Endothelial cell of umbilical vein (primary cell): ENCODE measurements at regions not wholly inside any gene's neighbourhood (a gene's known extent, or its start where the extent isn't known, plus 50 kb on each side); places are given as distances from the start of the nearest gene placed in this dataset.

Source experiments
- BruUV-seq: library from RNA; stranded (reverse); fragments of 400-500 nt; replicated peaks from 2 replicates; lab custom pipeline; 2021; lab: Mats Ljungman, UMichigan
- CTCF ChIA-PET: fragments of 300-600, 350-600 bp; sonication (Branson Sonifier 250); formaldehyde crosslinking; loops from one replicate; lab custom pipeline; 2021; ENCODE audit warnings: antibody characterized with exemption, inconsistent platforms; lab: Charles Lee
- POLR2A ChIA-PET: fragments of 300-600, 350-600 bp; sonication (Branson Sonifier 250); formaldehyde crosslinking; loops from one replicate; lab custom pipeline; 2021; ENCODE audit warnings: antibody characterized with exemption, inconsistent platforms; lab: Charles Lee
- DNase-seq: peaks from one replicate; pipeline ENCODE4 v3.0.0-alpha.2; 2011; ENCODE audit warnings: low read depth, low spot score
- FAIRE-seq: peaks from 2 replicates; lab custom pipeline; 2011; peaks lifted over from hg19 to GRCh38; lab: Jason Lieb, UNC
- H2AFZ ChIP-seq: 2 replicates; pipeline ENCODE4 v1.6.0; 2012; ENCODE audit warnings: low read depth, low read length, control low read depth, inconsistent platforms
- H3K27ac ChIP-seq: 2 replicates; pipeline ENCODE4 v1.5.1; 2011; ENCODE audit warnings: low read depth, mild to moderate bottlenecking, control low read depth, low read length, moderate library complexity; ENCODE audit not compliant: insufficient read depth
- H3K27me3 ChIP-seq, 2 experiments: 2 replicates each; pipeline versions ENCODE4 v1.6.0 to v1.6.1; 2011; ENCODE audit warnings: low read length in 2 of 2, mixed read lengths in 1 of 2; ENCODE audit not compliant: control insufficient read depth in 2 of 2, insufficient read depth in 2 of 2
- H3K36me3 ChIP-seq, 2 experiments: 2 replicates in 1 of 2; 3 replicates in 1 of 2; pipeline ENCODE4 v1.5.1; 2011; ENCODE audit warnings: low read length in 2 of 2, mild to moderate bottlenecking in 1 of 2, moderate library complexity in 1 of 2; ENCODE audit not compliant: control insufficient read depth in 2 of 2, insufficient read depth in 2 of 2; ENCODE audit errors: extremely low read depth in 1 of 2
- H3K4me1 ChIP-seq: 3 replicates; pipeline ENCODE4 v1.5.1; 2011; ENCODE audit warnings: mild to moderate bottlenecking, low read length; ENCODE audit not compliant: control insufficient read depth, insufficient read depth; ENCODE audit errors: extremely low read depth
- H3K4me2 ChIP-seq: 2 replicates; pipeline ENCODE4 v1.6.1; 2011; ENCODE audit warnings: low read length, control low read depth, mixed read lengths; ENCODE audit not compliant: insufficient read depth
- H3K4me3 ChIP-seq, 3 experiments: fragments of 200-600 bp in 1 of 3; sonication (generic), shearing (Covaris generic) in 1 of 3; replicated peaks in 1 of 3; 2 replicates each; pipeline ENCODE4 v1.5.1; 2011 to 2016; ENCODE audit warnings: control low read depth in 3 of 3, low read length in 3 of 3, mild to moderate bottlenecking in 2 of 3, inconsistent platforms in 1 of 3, low read depth in 1 of 3, moderate library complexity in 1 of 3; ENCODE audit not compliant: insufficient read depth in 1 of 3
- H3K79me2 ChIP-seq: 2 replicates; pipeline ENCODE4 v1.6.0; 2012; ENCODE audit warnings: low read length, inconsistent platforms; ENCODE audit not compliant: control insufficient read depth, insufficient read depth
- H3K9ac ChIP-seq: replicated peaks from 2 replicates; pipeline ENCODE3; 2011; ENCODE audit warnings: low read length, control low read depth; ENCODE audit not compliant: insufficient read depth; ENCODE audit errors: extremely low read depth
- H3K9me1 ChIP-seq: replicated peaks from 3 replicates; pipeline ENCODE4 v1.6.0; 2011; ENCODE audit warnings: mild to moderate bottlenecking, low read length; ENCODE audit not compliant: control insufficient read depth, insufficient read depth; ENCODE audit errors: extremely low read depth
- H3K9me3 ChIP-seq: replicated peaks from 2 replicates; pipeline ENCODE4 v1.5.1; 2012; ENCODE audit warnings: low read length, inconsistent platforms; ENCODE audit not compliant: control insufficient read depth, insufficient read depth
- H4K20me1 ChIP-seq: replicated peaks from 2 replicates; pipeline ENCODE3; 2011; ENCODE audit warnings: mild to moderate bottlenecking, low read length; ENCODE audit not compliant: control insufficient read depth, insufficient read depth; ENCODE audit errors: extremely low read depth
- CTCF ChIP-seq, 2 donors: IDR thresholded peaks; 1 replicate in 1 of 2; 2 replicates in 1 of 2; pipeline ENCODE4 v1.5.1; 2011; ENCODE audit warnings: low read length in 2 of 2, mild to moderate bottlenecking in 2 of 2, moderate library complexity in 2 of 2, control low read depth in 1 of 2, inconsistent platforms in 1 of 2, low read depth in 1 of 2; ENCODE audit not compliant: insufficient read depth in 1 of 2; ENCODE audit errors: extremely low read depth in 1 of 2
- EZH2 ChIP-seq: IDR thresholded peaks from 2 replicates; pipeline ENCODE4 v1.6.1; 2012; ENCODE audit warnings: borderline replicate concordance, low read depth, mild to moderate bottlenecking, moderate library complexity, low read length, inconsistent platforms; ENCODE audit not compliant: severe bottlenecking
- FOS ChIP-seq: IDR thresholded peaks from 2 replicates; pipeline ENCODE4 v1.6.1; 2011; ENCODE audit warnings: mild to moderate bottlenecking, low read length, moderate library complexity, borderline replicate concordance; ENCODE audit not compliant: insufficient read depth
- GATA2 ChIP-seq: IDR thresholded peaks from 2 replicates; pipeline ENCODE4 v1.7.0; 2011; ENCODE audit warnings: low read depth, mild to moderate bottlenecking, moderate library complexity, mixed read lengths, low read length; ENCODE audit not compliant: insufficient read length, insufficient read depth
- JUN ChIP-seq: IDR thresholded peaks from 2 replicates; pipeline ENCODE4 v1.6.1; 2011; ENCODE audit warnings: borderline replicate concordance, low read depth; ENCODE audit not compliant: insufficient read length, insufficient read depth
- MAX ChIP-seq: IDR thresholded peaks from 2 replicates; pipeline ENCODE4 v1.6.1; 2011; ENCODE audit not compliant: insufficient read depth, insufficient read length
- MYC ChIP-seq: IDR thresholded peaks from one replicate; pipeline ENCODE4 v1.6.1; 2011; ENCODE audit warnings: mild to moderate bottlenecking, low read depth, low read length
- POLR2A ChIP-seq: IDR thresholded peaks from 2 replicates; pipeline ENCODE4 v1.6.1; 2012; ENCODE audit warnings: low read depth, mild to moderate bottlenecking, control low read depth, low read length
- POLR2AphosphoS5 ChIP-seq: IDR thresholded peaks from 2 replicates; pipeline ENCODE4 v1.6.1; 2012; ENCODE audit warnings: low read depth, mild to moderate bottlenecking, control low read depth, low read length, moderate library complexity; ENCODE audit not compliant: insufficient read depth
- dilution Hi-C: fragments of 300-500 bp; cut with MboI; formaldehyde crosslinking; loops from one replicate; pipeline ENCODE4 v1.15.0; 2019; ENCODE audit warnings: low sequenced_read_pairs; ENCODE audit not compliant: extremely low pct_ligation_motif_present
- intact Hi-C: fragments of 100-400 bp; cut with micrococcal nuclease; formaldehyde crosslinking; loops from one replicate; pipeline ENCODE4 v1.10.0; 2022

DNA sequence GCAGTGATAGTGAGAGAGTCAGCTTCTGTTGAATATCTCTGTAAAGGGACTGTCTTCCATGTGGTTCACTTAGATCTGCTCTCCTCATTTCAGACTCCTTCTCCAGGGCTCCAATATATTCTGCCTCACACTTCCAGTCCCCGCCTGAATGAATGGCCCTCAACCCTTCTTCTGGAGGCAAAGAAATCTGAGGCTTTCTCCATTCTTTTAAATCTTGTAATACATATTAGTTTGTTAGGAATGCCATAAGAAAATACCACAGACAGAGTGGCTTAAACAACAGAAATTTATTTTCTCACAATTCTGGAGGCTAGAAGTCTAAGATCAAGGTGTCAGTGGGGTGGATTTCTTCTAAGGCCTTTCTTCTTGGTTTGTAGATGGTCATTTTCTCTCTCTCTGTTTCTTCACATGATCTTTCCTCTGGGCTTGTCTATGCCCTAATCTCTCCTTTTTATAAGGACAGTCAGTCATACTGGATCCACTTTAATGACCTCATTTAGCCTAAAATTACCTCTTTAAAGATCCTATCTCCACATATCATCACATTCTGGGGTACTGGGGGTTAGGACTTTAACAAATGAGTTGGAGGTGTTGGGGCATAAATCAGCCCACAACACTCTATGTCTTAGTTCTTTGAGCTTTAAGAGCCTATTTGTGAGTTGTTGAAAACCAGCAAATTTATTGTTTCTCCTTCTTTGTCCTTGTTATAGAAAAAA is 128.5 kb upstream of the KCNK2 start:
- no peak overlapping the region for H3K4me2 ChIP-seq

More for the DNA sequence above, 128.5 kb upstream of the KCNK2 start:
- no peak for DNase-seq
- H3K27me3 ChIP-seq, result no peaks in the 10 kb centered on the region
- H3K27ac ChIP-seq, result no peak overlapping the region
- no peaks in the 10 kb centered on the region for H3K36me3 ChIP-seq
- dilution Hi-C loops, result no loop called here
- H3K4me1 ChIP-seq, result no peaks in the 10 kb centered on the region
- ChIA-PET POLR2A (interaction anchor here (0.6 kb wide), 1 partner anchor 9 kb away, joined by 10 read pairs; no protein-coding TSS in a partner anchor), CTCF (no interaction called here)
- no TSS peak for BruUV-seq
- TF ChIP-seq MYC, result no peak
- no peak for TF ChIP-seq FOS
- TF ChIP-seq CTCF (IDR thresholded peaks at IDR 0.05; ENCODE audit: extremely low read depth in 1 of 2, insufficient read depth in 1 of 2, low read depth in 1 of 2, low read length in 2 of 2), result no peak
- TF ChIP-seq JUN, result no peak
- TF ChIP-seq POLR2A, result no peak
- no peak for TF ChIP-seq GATA2
- no peak for TF ChIP-seq EZH2
- TF ChIP-seq POLR2AphosphoS5, result no peak
- TF ChIP-seq MAX, result no peak
- H3K9me1 ChIP-seq, result no peaks in the 10 kb centered on the region
- H4K20me1 ChIP-seq, result no peaks in the 10 kb centered on the region
- H3K9ac ChIP-seq, result no peak overlapping the region
- intact Hi-C loops, result no loop called here
- H3K4me3 ChIP-seq, result no peak overlapping the region
- FAIRE-seq, result no peak
- no peak overlapping the region for H2AFZ ChIP-seq
- no peaks in the 10 kb centered on the region for H3K79me2 ChIP-seq
- no peaks in the 10 kb centered on the region for H3K9me3 ChIP-seq
